ENCODE measurements at regions not wholly inside any gene's neighbourhood (a gene's known extent, or its start where the extent isn't known, plus 50 kb on each side); places are given as distances from the start of the nearest gene placed in this dataset.

DNA sequence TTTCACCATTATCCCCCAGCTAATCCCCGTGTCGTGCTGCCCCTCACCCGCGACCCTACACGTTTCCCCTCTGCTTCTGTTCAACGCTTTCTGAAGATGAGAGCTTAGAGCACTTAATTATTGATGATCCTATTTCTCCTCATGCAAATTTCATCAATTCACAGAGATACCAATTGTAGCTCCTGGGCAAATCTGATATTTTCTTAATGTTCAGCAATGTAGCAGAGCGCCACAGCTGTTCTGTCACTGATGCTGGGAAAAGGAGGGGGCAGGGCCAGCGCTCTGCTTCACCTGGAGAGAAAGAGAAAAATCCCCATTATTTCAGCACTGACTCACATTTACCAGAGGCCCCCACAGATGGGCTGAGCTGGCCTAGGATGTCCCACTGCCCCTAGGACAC, 121.2 kb downstream of the TTLL2 start:
- no peaks in the 10 kb centered on the region for H3K27me3 ChIP-seq (ENCODE audit: control insufficient read depth, insufficient read depth, low read length)
- TF ChIP-seq CTCF (IDR thresholded peaks at IDR 0.05; ENCODE audit: insufficient read depth, low read length, poor library complexity, severe bottlenecking): no peak

DNA sequence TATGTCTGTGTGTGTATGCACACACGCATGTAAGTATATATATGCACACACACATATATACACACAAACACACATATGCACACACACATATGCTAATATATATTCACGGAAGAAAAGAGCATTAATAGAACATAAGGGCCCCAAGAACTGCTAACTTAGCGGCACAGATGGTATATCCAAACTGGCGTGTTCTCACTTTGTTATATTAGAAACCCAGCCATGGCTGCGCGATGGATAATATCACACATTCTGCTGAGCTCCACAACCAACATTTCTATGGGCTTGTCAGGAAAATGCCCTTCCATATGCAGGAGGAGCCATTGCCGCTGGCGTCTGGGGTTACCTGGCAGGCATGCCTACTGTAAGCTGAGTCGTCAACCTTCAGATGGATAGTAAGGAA, 122.1 kb downstream of the TTLL2 start:
- TF ChIP-seq CTCF (IDR thresholded peaks at IDR 0.05; ENCODE audit: insufficient read depth, low read length, poor library complexity, severe bottlenecking): no peak
- Histone ChIP-seq H3K4me3 (ENCODE audit: low read depth, low read length) (no peak overlapping the region), H3K27me3 (ENCODE audit: control insufficient read depth, insufficient read depth, low read length) (no peaks in the 10 kb centered on the region), H3K36me3 (ENCODE audit: control insufficient read depth, insufficient read depth, low read length) (no peaks in the 10 kb centered on the region)
- DNase-seq (ENCODE audit: low read depth): no peak

More for the DNA sequence above, 121.2 kb downstream of the TTLL2 start:
- H3K36me3 ChIP-seq (ENCODE audit: control insufficient read depth, insufficient read depth, low read length): no peaks in the 10 kb centered on the region
- no peak for DNase-seq (ENCODE audit: low read depth)
- no peak overlapping the region for H3K4me3 ChIP-seq (ENCODE audit: low read depth, low read length)

DNA sequence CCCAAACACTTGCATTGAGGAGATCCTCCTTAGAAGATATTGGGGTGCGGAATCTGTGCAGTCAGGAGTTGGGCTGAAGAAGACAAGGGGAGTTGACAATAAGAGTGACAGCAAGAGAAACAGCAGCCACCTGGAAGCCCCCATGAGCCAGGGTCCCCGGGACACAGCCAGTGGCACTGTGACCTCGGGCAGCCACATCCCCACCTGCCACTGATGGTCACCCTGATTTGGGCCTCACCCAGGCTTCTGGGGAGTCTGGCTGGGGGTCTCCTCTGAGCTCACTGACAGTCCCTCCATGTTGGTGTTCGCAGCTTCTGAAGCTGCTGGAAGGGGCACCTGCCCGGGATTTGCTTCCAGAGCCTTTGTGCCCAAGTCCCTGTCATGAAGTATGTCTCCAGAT, 123.5 kb downstream of the TTLL2 start:
- TF ChIP-seq CTCF (IDR thresholded peaks at IDR 0.05; ENCODE audit: insufficient read depth, low read length, poor library complexity, severe bottlenecking): no peak
- H3K4me3 ChIP-seq (ENCODE audit: low read depth, low read length): no peak overlapping the region
- no peak for DNase-seq (ENCODE audit: low read depth)
- no peaks in the 10 kb centered on the region for H3K36me3 ChIP-seq (ENCODE audit: control insufficient read depth, insufficient read depth, low read length)
- no peaks in the 10 kb centered on the region for H3K27me3 ChIP-seq (ENCODE audit: control insufficient read depth, insufficient read depth, low read length)

GRCh38 chr6:167449094-167449861, 124.4 kb downstream of the TTLL2 start:
- DNase-seq (ENCODE audit: low read depth): no peak
- Histone ChIP-seq H3K36me3 (ENCODE audit: control insufficient read depth, insufficient read depth, low read length) (no peaks in the 10 kb centered on the region), H3K4me3 (ENCODE audit: low read depth, low read length) (no peak overlapping the region), H3K27me3 (ENCODE audit: control insufficient read depth, insufficient read depth, low read length) (no peaks in the 10 kb centered on the region)
- TF ChIP-seq CTCF (IDR thresholded peaks at IDR 0.05; ENCODE audit: insufficient read depth, low read length, poor library complexity, severe bottlenecking): no peak

DNA sequence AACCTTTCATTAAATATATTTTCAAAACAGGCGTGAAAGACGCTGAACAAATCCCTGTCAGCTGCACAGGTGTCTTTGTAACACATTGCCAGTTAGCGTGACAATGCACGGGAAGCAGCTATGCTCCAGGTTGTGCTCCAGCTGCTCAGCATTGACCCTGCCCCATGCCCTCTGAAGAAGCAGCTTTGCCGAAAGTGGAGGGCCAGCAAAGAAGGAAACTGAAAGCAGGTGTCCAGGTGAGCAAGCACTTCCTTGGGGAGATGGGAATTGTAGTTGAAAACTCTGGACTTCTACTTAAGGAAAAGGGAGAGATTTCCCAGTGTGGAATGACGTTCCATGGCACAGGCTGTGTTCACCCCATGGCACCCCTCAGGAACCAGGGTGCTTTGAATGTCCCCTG, 125.7 kb downstream of the TTLL2 start:
- no peaks in the 10 kb centered on the region for H3K27me3 ChIP-seq (ENCODE audit: control insufficient read depth, insufficient read depth, low read length)
- no peak for TF ChIP-seq CTCF (IDR thresholded peaks at IDR 0.05; ENCODE audit: insufficient read depth, low read length, poor library complexity, severe bottlenecking)
- H3K4me3 ChIP-seq (ENCODE audit: low read depth, low read length): no peak overlapping the region
- DNase-seq (ENCODE audit: low read depth): no peak
- H3K36me3 ChIP-seq (ENCODE audit: control insufficient read depth, insufficient read depth, low read length): no peaks in the 10 kb centered on the region
